Erythroblast (primary cell): ENCODE measurements at regions not wholly inside any gene's neighbourhood (a gene's known extent, or its start where the extent isn't known, plus 50 kb on each side); places are given as distances from the start of the nearest gene placed in this dataset.

Source experiments
- GATA1 ChIP-seq: IDR thresholded peaks from 2 replicates; pipeline ENCODE4 v1.6.1; 2011; ENCODE audit warnings: low read depth, mild to moderate bottlenecking, control low read depth, low read length, moderate library complexity
- POLR2A ChIP-seq: IDR thresholded peaks from 2 replicates; pipeline ENCODE4 v1.6.1; 2011; ENCODE audit warnings: mild to moderate bottlenecking, low read length

DNA sequence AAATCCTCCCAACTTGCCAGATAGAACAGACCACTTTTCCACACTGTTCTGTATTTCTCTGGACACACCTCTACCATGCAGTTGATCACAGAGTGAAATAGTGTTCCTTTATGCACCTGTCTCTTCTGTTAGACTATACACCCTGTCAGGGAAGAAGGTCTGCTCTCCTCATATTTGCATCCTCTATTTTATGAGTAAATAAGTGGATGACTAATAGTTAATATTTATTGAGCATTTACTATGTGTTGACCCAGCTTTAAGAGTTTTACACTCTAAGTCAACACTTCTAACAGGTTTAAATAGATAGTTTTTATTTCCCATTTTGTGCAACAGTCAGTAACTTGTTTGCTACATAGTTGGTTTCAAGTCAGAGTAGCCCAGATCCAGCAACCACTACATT is 452.8 kb upstream of the MPDZ start:
- no peak for TF ChIP-seq POLR2A
- TF ChIP-seq GATA1: no peak
